ENCODE measurements at regions not wholly inside any gene's neighbourhood (a gene's known extent, or its start where the extent isn't known, plus 50 kb on each side); places are given as distances from the start of the nearest gene placed in this dataset.

DNA sequence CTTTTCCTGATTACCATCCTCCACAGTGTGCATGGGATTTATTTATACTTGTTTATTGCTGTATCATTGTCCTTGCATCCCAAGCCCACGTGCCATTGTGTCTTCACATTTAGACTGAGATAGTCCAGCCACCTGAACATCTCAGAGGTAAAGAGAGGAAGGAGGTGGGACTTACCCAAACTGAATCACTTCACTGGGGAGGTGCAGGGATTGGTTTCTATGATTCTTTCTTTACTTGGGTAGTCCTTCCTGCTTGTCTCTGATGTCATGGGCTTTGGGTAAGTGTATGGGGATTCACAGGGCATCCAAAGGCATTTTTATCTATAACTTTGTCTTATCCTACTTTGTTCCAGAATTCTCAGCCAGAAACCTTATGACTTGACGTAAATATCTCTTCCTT lies 141.5 kb upstream of the UMPS start:
- Mint-ChIP-seq H3K4me1 (peaks cover 47% of the 10 kb centered on the region), H3K27me3 (ENCODE audit: low read depth, poor library complexity) (peaks cover 47% of the 10 kb centered on the region), H3K36me3 (ENCODE audit: low read depth) (peaks cover 13% of the 10 kb centered on the region), H3K9me3 (no peaks in the 10 kb centered on the region), H3K27ac (no peak overlapping the region), H3K4me3 (no peak overlapping the region)
- no peak for DNase-seq
- TF ChIP-seq, protein P1, sequence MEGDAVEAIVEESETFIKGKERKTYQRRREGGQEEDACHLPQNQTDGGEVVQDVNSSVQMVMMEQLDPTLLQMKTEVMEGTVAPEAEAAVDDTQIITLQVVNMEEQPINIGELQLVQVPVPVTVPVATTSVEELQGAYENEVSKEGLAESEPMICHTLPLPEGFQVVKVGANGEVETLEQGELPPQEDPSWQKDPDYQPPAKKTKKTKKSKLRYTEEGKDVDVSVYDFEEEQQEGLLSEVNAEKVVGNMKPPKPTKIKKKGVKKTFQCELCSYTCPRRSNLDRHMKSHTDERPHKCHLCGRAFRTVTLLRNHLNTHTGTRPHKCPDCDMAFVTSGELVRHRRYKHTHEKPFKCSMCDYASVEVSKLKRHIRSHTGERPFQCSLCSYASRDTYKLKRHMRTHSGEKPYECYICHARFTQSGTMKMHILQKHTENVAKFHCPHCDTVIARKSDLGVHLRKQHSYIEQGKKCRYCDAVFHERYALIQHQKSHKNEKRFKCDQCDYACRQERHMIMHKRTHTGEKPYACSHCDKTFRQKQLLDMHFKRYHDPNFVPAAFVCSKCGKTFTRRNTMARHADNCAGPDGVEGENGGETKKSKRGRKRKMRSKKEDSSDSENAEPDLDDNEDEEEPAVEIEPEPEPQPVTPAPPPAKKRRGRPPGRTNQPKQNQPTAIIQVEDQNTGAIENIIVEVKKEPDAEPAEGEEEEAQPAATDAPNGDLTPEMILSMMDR (IDR thresholded peaks at IDR 0.05): no peak

DNA sequence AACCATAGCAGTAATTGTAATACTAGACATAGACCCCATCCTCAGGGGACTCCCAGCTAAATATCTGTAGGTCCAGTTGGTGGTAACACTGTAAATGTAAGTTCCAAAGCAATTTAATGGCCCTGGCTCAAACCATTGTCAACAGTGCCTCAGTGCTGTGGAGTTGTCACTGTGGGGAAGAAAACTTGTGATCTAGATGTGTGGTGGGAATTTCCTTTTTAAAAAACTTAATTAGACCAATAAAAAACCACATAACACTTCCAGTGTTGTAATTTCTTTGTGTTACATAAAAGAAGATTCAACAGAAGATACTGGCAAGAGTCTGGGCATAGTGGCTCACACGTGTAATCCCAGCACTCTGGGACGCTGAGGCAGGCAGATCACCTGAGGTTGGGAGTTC lies 138.6 kb upstream of the UMPS start:
- Mint-ChIP-seq H3K27ac (no peak overlapping the region), H3K4me1 (peaks cover 22% of the 10 kb centered on the region)

DNA sequence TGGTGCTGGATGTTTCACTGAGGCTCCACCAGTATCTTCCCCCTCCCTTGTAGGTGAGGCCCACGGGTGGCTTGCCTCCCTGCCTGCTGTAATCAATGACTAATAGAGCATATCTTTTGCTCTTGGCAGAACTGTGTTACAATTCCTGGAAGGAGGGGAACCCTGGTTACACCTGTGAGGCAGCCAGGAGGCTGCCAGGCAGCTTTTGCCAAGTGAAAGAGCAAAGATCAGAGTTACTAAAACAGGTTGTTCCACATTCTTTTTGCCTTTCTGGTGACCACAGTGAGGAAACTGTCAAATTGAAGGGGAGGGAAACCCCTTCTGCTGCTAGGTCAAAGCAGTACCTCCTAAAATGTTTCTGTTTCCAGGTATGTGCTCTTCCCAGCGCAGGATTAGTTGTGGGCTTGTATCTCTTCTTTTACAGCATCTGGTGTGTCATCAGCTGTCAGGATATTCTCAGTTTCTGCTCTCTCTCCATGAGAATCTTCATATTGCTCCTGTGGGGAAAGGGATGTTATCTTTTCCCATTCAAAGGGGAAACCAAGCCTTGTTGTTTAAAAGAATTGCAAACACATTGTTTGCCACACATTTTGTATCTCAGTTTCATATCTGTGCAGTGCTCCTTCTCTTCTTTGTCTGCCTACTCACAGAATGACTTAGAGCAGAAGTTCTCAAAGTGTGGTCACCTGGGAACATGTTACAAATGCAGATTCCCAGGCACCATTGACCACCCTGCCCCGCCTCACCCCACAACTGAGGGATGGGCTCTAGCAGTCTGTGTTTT lies 137.4 kb upstream of the UMPS start:
- no peaks in the 10 kb centered on the region for H3K9me3 Mint-ChIP-seq
- no peak overlapping the region for H3K4me3 Mint-ChIP-seq
- H3K36me3 Mint-ChIP-seq (ENCODE audit: low read depth): peaks cover 11% of the 10 kb centered on the region
- TF ChIP-seq, protein P1 (IDR thresholded peaks at IDR 0.05): no peak
- H3K27me3 Mint-ChIP-seq (ENCODE audit: low read depth, poor library complexity): peaks cover 11% of the 10 kb centered on the region
- no peak overlapping the region for H3K27ac Mint-ChIP-seq
- DNase-seq: no peak
- peaks cover 18% of the 10 kb centered on the region for H3K4me1 Mint-ChIP-seq

More for the DNA sequence above, 138.6 kb upstream of the UMPS start:
- H3K9me3 Mint-ChIP-seq: no peaks in the 10 kb centered on the region
- peaks cover 22% of the 10 kb centered on the region for H3K27me3 Mint-ChIP-seq (ENCODE audit: low read depth, poor library complexity)
- peaks cover 13% of the 10 kb centered on the region for H3K36me3 Mint-ChIP-seq (ENCODE audit: low read depth)
- no peak for DNase-seq
- TF ChIP-seq, protein P1 (IDR thresholded peaks at IDR 0.05): no peak
- no peak overlapping the region for H3K4me3 Mint-ChIP-seq

DNA sequence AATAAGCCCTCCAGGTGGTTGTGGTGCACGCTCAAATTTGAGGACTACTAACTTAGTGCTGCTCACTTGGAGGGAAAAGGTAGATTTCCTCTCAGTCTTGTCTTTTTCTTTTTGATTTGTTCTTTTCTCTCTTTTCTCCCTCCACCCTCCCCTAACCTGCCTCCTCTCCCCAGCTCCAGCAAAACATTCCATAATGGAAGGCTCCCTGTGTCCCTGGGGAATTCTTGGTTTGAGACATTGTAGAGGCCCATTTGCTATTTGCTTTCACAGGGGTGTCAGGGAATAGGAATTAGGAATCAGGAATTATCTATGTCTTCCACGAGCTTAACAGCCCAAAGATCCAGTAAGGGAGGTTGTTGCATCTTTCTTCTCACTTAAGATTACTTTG lies 136.8 kb upstream of the UMPS start:
- Mint-ChIP-seq H3K27ac (no peak overlapping the region), H3K27me3 (ENCODE audit: low read depth, poor library complexity) (peaks cover 9% of the 10 kb centered on the region), H3K36me3 (ENCODE audit: low read depth) (peaks cover 7% of the 10 kb centered on the region), H3K4me3 (no peak overlapping the region), H3K4me1 (peaks cover 14% of the 10 kb centered on the region), H3K9me3 (no peaks in the 10 kb centered on the region)
- no peak for DNase-seq
- TF ChIP-seq, protein P1 (IDR thresholded peaks at IDR 0.05): no peak

DNA sequence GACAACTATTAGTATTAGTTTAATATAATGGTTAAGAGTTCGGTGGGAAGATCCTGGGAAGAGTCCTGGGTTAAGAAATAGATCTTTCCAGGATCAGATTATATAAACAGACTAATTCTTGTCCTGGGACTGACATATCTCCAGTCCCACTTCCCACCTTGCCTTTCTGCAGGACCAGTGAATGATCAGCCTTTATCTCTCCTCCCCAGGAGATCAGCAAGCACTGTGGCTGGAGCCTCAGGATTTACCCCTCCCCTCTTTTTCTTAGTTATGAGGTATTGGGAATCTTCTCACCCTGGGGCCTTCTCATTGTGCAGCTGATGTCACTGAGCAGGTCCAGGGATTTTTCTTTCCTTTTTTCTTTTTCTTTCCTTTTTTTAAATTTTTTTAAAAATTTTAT lies 135.7 kb upstream of the UMPS start:
- no peaks in the 10 kb centered on the region for H3K9me3 Mint-ChIP-seq
- H3K27ac Mint-ChIP-seq: no peak overlapping the region
- peaks cover 18% of the 10 kb centered on the region for H3K4me1 Mint-ChIP-seq
- TF ChIP-seq, protein P1 (IDR thresholded peaks at IDR 0.05): no peak
- H3K36me3 Mint-ChIP-seq (ENCODE audit: low read depth): no peaks in the 10 kb centered on the region
- no peak overlapping the region for H3K4me3 Mint-ChIP-seq
- DNase-seq: no peak
- H3K27me3 Mint-ChIP-seq (ENCODE audit: low read depth, poor library complexity): peaks cover 10% of the 10 kb centered on the region

DNA sequence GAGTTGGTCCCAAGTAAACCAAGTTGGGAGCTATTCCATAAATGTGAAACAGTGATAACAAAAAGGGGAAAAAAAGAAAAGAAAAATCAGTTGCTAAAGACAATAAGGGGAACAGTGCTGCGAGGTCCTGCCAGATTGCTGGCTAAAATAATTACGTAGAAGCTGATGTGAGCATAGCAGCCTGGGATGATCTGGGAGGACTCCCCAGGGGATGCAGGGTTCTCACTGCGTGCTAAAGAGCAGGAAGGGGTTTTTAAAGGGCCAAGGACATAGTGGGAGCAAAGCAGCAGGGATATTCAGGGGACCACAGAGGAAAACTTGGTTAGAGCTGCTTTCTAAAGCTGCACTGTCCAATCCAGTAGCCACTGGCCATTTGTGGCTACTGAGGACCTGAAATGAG lies 133.0 kb upstream of the UMPS start:
- TF ChIP-seq, protein P1 (IDR thresholded peaks at IDR 0.05): no peak
- H3K27me3 Mint-ChIP-seq (ENCODE audit: low read depth, poor library complexity): peaks cover 12% of the 10 kb centered on the region
- no peaks in the 10 kb centered on the region for H3K36me3 Mint-ChIP-seq (ENCODE audit: low read depth)
- H3K9me3 Mint-ChIP-seq: no peaks in the 10 kb centered on the region
- no peak overlapping the region for H3K4me3 Mint-ChIP-seq
- H3K4me1 Mint-ChIP-seq: peaks cover 18% of the 10 kb centered on the region
- no peak for DNase-seq
- no peak overlapping the region for H3K27ac Mint-ChIP-seq

Data from nephron progenitor cell (in vitro differentiated cells).